ENCODE measurements at regions not wholly inside any gene's neighbourhood (a gene's known extent, or its start where the extent isn't known, plus 50 kb on each side); places are given as distances from the start of the nearest gene placed in this dataset.

DNA sequence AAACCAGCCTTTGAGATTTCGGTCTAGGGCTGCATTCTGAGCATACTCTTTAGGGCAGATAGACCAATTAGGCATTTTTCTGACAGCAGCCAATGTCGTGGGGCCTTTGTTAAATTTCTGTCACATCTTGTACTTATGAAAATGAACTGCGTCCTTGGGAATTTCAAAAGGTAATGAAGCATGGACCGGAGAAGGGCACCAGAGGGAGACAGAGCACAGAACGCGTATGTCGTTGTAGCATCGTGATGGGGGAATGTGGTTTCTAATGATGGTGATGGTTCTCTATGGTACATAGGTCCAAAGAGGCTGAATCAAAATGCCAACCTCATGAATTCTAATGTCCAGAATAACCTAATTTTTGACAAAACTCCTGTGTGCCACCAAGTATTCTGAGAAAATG lies 483.9 kb upstream of the CRIM1 start:
- no peak for DNase-seq
- Mint-ChIP-seq H3K27me3 (peaks cover 2 to 7% of the 10 kb centered on the region in 2 donors), H3K9me3 (no peaks in the 10 kb centered on the region), H3K27ac (no peak overlapping the region), H3K4me1 (no peaks in the 10 kb centered on the region), H3K4me3 (no peak overlapping the region), H3K36me3 (no peaks in the 10 kb centered on the region)
- no peak overlapping the region for H3K27ac ChIP-seq (ENCODE audit: low read depth, low read length)
- ChIA-PET POLR2A (ENCODE audit: partially characterized antibody) (no interaction called here), CTCF (ENCODE audit: partially characterized antibody) (interaction anchor here (0.6 to 1.5 kb wide), 2 partner anchors 272 to 480 kb away, joined by 3 to 5 read pairs; no protein-coding TSS in a partner anchor)
- H3K36me3 ChIP-seq (ENCODE audit: insufficient read depth, low read length): no peaks in the 10 kb centered on the region
- intact Hi-C loops (cut with micrococcal nuclease): no loop called here
- no peak overlapping the region for H3K4me3 ChIP-seq (ENCODE audit: low read length in 2 of 2)
- no peaks in the 10 kb centered on the region for H3K9me3 ChIP-seq (ENCODE audit: control insufficient read depth in 1 of 2, low read length in 2 of 2)
- H3K4me1 ChIP-seq (ENCODE audit: insufficient read depth, low read length): no peaks in the 10 kb centered on the region
- H3K27me3 ChIP-seq (ENCODE audit: insufficient read depth, low read length): no peaks in the 10 kb centered on the region

GRCh38 chr2:35870713-35871112 lies 484.9 kb upstream of the CRIM1 start:
- no peak overlapping the region for H3K4me3 Mint-ChIP-seq

GRCh38 chr2:35864141-35864540 lies 491.4 kb upstream of the CRIM1 start:
- ChIA-PET CTCF (ENCODE audit: partially characterized antibody) (no interaction called here), POLR2A (ENCODE audit: partially characterized antibody) (no interaction called here)
- no peak for DNase-seq
- H3K4me3 Mint-ChIP-seq: no peak overlapping the region
- H3K9me3 Mint-ChIP-seq: peaks cover 0 to 5% (median 0%) of the 10 kb centered on the region in 8 donors
- no peak overlapping the region for H3K27ac Mint-ChIP-seq
- Histone ChIP-seq H3K27ac (ENCODE audit: low read depth, low read length) (no peak overlapping the region), H3K4me1 (ENCODE audit: insufficient read depth, low read length) (no peaks in the 10 kb centered on the region), H3K4me3 (ENCODE audit: low read length in 2 of 2) (no peak overlapping the region), H3K36me3 (ENCODE audit: insufficient read depth, low read length) (no peaks in the 10 kb centered on the region), H3K9me3 (ENCODE audit: control insufficient read depth in 1 of 2, low read length in 2 of 2) (no peaks in the 10 kb centered on the region), H3K27me3 (ENCODE audit: insufficient read depth, low read length) (no peaks in the 10 kb centered on the region)
- H3K27me3 Mint-ChIP-seq: peaks cover 6 to 18% of the 10 kb centered on the region in 2 donors
- intact Hi-C loops (cut with micrococcal nuclease): no loop called here
- no peaks in the 10 kb centered on the region for H3K4me1 Mint-ChIP-seq
- H3K36me3 Mint-ChIP-seq: no peaks in the 10 kb centered on the region

More at GRCh38 chr2:35870713-35871112, 484.9 kb upstream of the CRIM1 start:
- Mint-ChIP-seq H3K27ac (no peak overlapping the region), H3K36me3 (no peaks in the 10 kb centered on the region), H3K4me1 (no peaks in the 10 kb centered on the region), H3K27me3 (peaks cover 2 to 7% of the 10 kb centered on the region in 2 donors), H3K9me3 (no peaks in the 10 kb centered on the region)
- intact Hi-C loops (cut with micrococcal nuclease): no loop called here
- Histone ChIP-seq H3K27ac (ENCODE audit: low read depth, low read length) (no peak overlapping the region), H3K27me3 (ENCODE audit: insufficient read depth, low read length) (no peaks in the 10 kb centered on the region), H3K4me1 (ENCODE audit: insufficient read depth, low read length) (no peaks in the 10 kb centered on the region), H3K36me3 (ENCODE audit: insufficient read depth, low read length) (no peaks in the 10 kb centered on the region), H3K4me3 (ENCODE audit: low read length in 2 of 2) (no peak overlapping the region), H3K9me3 (ENCODE audit: control insufficient read depth in 1 of 2, low read length in 2 of 2) (no peaks in the 10 kb centered on the region)
- CTCF ChIA-PET (ENCODE audit: partially characterized antibody): interaction anchor here (1.2 to 1.5 kb wide), 2 partner anchors 11 to 481 kb away, joined by 3 to 5 read pairs; no protein-coding TSS in a partner anchor
- DNase-seq: no peak
- POLR2A ChIA-PET (ENCODE audit: partially characterized antibody): no interaction called here

DNA sequence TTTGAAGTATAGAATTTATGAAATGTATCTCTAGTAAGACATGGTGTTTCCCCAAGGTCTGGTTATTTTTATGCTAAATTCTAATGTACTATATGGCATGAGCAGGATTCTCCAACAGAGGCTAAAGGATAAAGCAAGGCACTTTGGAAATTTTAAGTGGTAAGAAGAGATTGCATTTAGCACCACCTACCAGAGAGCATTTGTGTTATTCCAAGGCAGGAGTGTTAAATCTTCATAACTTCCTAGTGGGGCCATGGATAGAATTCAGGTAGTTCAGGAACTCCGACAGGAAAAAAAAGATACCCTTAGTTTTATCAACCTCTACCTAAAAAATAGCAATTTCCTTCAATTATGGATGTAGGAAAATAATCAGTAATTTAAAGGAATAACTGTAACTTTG lies 497.4 kb upstream of the CRIM1 start:
- H3K4me1 ChIP-seq (ENCODE audit: insufficient read depth, low read length): no peaks in the 10 kb centered on the region
- H3K27me3 ChIP-seq (ENCODE audit: insufficient read depth, low read length): no peaks in the 10 kb centered on the region
- intact Hi-C loops (cut with micrococcal nuclease): no loop called here
- ChIA-PET POLR2A (ENCODE audit: partially characterized antibody) (no interaction called here), CTCF (ENCODE audit: partially characterized antibody) (no interaction called here)
- DNase-seq: no peak
- Mint-ChIP-seq H3K4me3 (no peak overlapping the region), H3K9me3 (peaks cover 0 to 5% (median 0%) of the 10 kb centered on the region in 8 donors), H3K4me1 (no peaks in the 10 kb centered on the region), H3K27ac (no peak overlapping the region), H3K27me3 (peaks cover 4 to 14% of the 10 kb centered on the region in 2 donors), H3K36me3 (no peaks in the 10 kb centered on the region)
- no peaks in the 10 kb centered on the region for H3K36me3 ChIP-seq (ENCODE audit: insufficient read depth, low read length)
- H3K9me3 ChIP-seq (ENCODE audit: control insufficient read depth in 1 of 2, low read length in 2 of 2): no peaks in the 10 kb centered on the region
- H3K27ac ChIP-seq (ENCODE audit: low read depth, low read length): no peak overlapping the region
- H3K4me3 ChIP-seq (ENCODE audit: low read length in 2 of 2): no peak overlapping the region

GRCh38 chr2:35857498-35857897 lies 498.1 kb upstream of the CRIM1 start:
- Histone ChIP-seq H3K4me3 (ENCODE audit: low read length in 2 of 2) (no peak overlapping the region), H3K4me1 (ENCODE audit: insufficient read depth, low read length) (no peaks in the 10 kb centered on the region), H3K36me3 (ENCODE audit: insufficient read depth, low read length) (no peaks in the 10 kb centered on the region), H3K9me3 (ENCODE audit: control insufficient read depth in 1 of 2, low read length in 2 of 2) (no peaks in the 10 kb centered on the region), H3K27me3 (ENCODE audit: insufficient read depth, low read length) (no peaks in the 10 kb centered on the region), H3K27ac (ENCODE audit: low read depth, low read length) (no peak overlapping the region)
- DNase-seq: no peak
- no peak overlapping the region for H3K27ac Mint-ChIP-seq
- ChIA-PET CTCF (ENCODE audit: partially characterized antibody) (no interaction called here), POLR2A (ENCODE audit: partially characterized antibody) (no interaction called here)
- no peaks in the 10 kb centered on the region for H3K4me1 Mint-ChIP-seq
- no peak overlapping the region for H3K4me3 Mint-ChIP-seq
- H3K36me3 Mint-ChIP-seq: no peaks in the 10 kb centered on the region
- H3K9me3 Mint-ChIP-seq: peaks cover 0 to 5% (median 0%) of the 10 kb centered on the region in 8 donors
- peaks cover 4 to 10% of the 10 kb centered on the region in 2 donors for H3K27me3 Mint-ChIP-seq
- intact Hi-C loops (cut with micrococcal nuclease): no loop called here

GRCh38 chr2:35831385-35831784 lies 524.2 kb upstream of the CRIM1 start:
- Histone ChIP-seq H3K9me3 (ENCODE audit: control insufficient read depth in 1 of 2, low read length in 2 of 2) (no peaks in the 10 kb centered on the region), H3K4me3 (ENCODE audit: low read length in 2 of 2) (no peak overlapping the region), H3K36me3 (ENCODE audit: insufficient read depth, low read length) (no peaks in the 10 kb centered on the region), H3K4me1 (ENCODE audit: insufficient read depth, low read length) (no peaks in the 10 kb centered on the region), H3K27me3 (ENCODE audit: insufficient read depth, low read length) (no peaks in the 10 kb centered on the region), H3K27ac (ENCODE audit: low read depth, low read length) (no peak overlapping the region)
- ChIA-PET CTCF (ENCODE audit: partially characterized antibody) (no interaction called here), POLR2A (ENCODE audit: partially characterized antibody) (no interaction called here)
- DNase-seq: no peak
- Mint-ChIP-seq H3K4me3 (no peak overlapping the region), H3K27ac (no peak overlapping the region), H3K9me3 (peaks cover 0 to 1% (median 0%) of the 10 kb centered on the region in 8 donors), H3K27me3 (peaks cover 4 to 5% of the 10 kb centered on the region in 2 donors), H3K36me3 (no peaks in the 10 kb centered on the region), H3K4me1 (no peaks in the 10 kb centered on the region)
- intact Hi-C loops (cut with micrococcal nuclease): no loop called here

- Histone ChIP-seq H3K27ac (ENCODE audit: low read depth, low read length) (no peak overlapping the region), H3K27me3 (ENCODE audit: insufficient read depth, low read length) (no peaks in the 10 kb centered on the region), H3K4me3 (ENCODE audit: low read length in 2 of 2) (no peak overlapping the region), H3K9me3 (ENCODE audit: control insufficient read depth in 1 of 2, low read length in 2 of 2) (no peaks in the 10 kb centered on the region), H3K36me3 (ENCODE audit: insufficient read depth, low read length) (no peaks in the 10 kb centered on the region), H3K4me1 (ENCODE audit: insufficient read depth, low read length) (no peaks in the 10 kb centered on the region)
- Mint-ChIP-seq H3K9me3 (peaks cover 0 to 1% (median 0%) of the 10 kb centered on the region in 8 donors), H3K36me3 (no peaks in the 10 kb centered on the region), H3K27me3 (peaks cover 4 to 5% of the 10 kb centered on the region in 2 donors), H3K27ac (no peak overlapping the region), H3K4me3 (no peak overlapping the region), H3K4me1 (no peaks in the 10 kb centered on the region)
- ChIA-PET POLR2A (ENCODE audit: partially characterized antibody) (no interaction called here), CTCF (ENCODE audit: partially characterized antibody) (no interaction called here)
- no peak for DNase-seq
- intact Hi-C loops (cut with micrococcal nuclease): no loop called here
Observed at GRCh38 chr2:35830833-35831232, 524.7 kb upstream of the CRIM1 start.

DNA sequence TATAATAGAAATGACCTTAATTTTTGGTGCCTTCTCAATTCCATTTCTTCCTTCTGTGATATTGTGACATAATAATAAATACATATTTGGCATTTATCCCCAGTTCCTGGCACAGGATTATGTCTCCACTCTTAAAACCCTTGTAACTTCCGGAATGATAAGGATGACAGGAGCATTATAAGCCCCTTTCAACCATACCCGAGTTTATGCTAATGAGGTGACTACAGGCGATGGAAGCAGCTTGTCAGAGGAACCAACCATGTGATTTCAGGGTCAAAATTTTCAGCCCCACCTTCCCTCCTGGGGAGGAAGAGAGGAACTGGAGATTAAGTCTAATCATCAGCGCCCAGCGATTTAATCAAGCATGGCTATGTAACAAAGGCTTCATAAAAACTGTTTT lies 528.5 kb upstream of the CRIM1 start:
- no peak for DNase-seq
- CTCF ChIA-PET (ENCODE audit: partially characterized antibody): no interaction called here
- Mint-ChIP-seq H3K27me3 (peaks cover 4 to 6% of the 10 kb centered on the region in 2 donors), H3K36me3 (no peaks in the 10 kb centered on the region), H3K27ac (no peak overlapping the region), H3K4me1 (no peaks in the 10 kb centered on the region), H3K9me3 (no peaks in the 10 kb centered on the region), H3K4me3 (no peak overlapping the region)
- Histone ChIP-seq H3K36me3 (ENCODE audit: insufficient read depth, low read length) (no peaks in the 10 kb centered on the region), H3K9me3 (ENCODE audit: control insufficient read depth in 1 of 2, low read length in 2 of 2) (no peaks in the 10 kb centered on the region), H3K27ac (ENCODE audit: low read depth, low read length) (no peak overlapping the region), H3K27me3 (ENCODE audit: insufficient read depth, low read length) (no peaks in the 10 kb centered on the region), H3K4me3 (ENCODE audit: low read length in 2 of 2) (no peak overlapping the region), H3K4me1 (ENCODE audit: insufficient read depth, low read length) (no peaks in the 10 kb centered on the region)
- POLR2A ChIA-PET (ENCODE audit: partially characterized antibody): no interaction called here
- intact Hi-C loops (cut with micrococcal nuclease): no loop called here

All from CD4-positive, alpha-beta memory T cell (primary cell).